ENCODE measurements at regions not wholly inside any gene's neighbourhood (a gene's known extent, or its start where the extent isn't known, plus 50 kb on each side); places are given as distances from the start of the nearest gene placed in this dataset.

GRCh38 chr15:38886315-38887163, 321.9 kb upstream of the RASGRP1 start:
- Mint-ChIP-seq H3K27ac (ENCODE audit: unreplicated experiment) (peak overlapping the region; percentile 86), H3K9me3 (ENCODE audit: unreplicated experiment) (no peaks in the 10 kb centered on the region)

GRCh38 chr15:38888701-38889221, 324.1 kb upstream of the RASGRP1 start:
- Mint-ChIP-seq H3K27ac (ENCODE audit: unreplicated experiment) (no peak overlapping the region), H3K36me3 (ENCODE audit: low read depth, unreplicated experiment) (peaks cover 3% of the 10 kb centered on the region), H3K27me3 (ENCODE audit: low read depth, unreplicated experiment) (no peaks in the 10 kb centered on the region), H3K4me3 (ENCODE audit: unreplicated experiment) (no peak overlapping the region), H3K4me1 (ENCODE audit: low read depth, unreplicated experiment) (peaks cover 42% of the 10 kb centered on the region), H3K9me3 (ENCODE audit: unreplicated experiment) (no peaks in the 10 kb centered on the region)
- Histone ChIP-seq H3K36me3 (ENCODE audit: insufficient read depth, low read length) (no peaks in the 10 kb centered on the region), H4K20me1 (ENCODE audit: insufficient read depth, low read length) (no peaks in the 10 kb centered on the region), H3K4me2 (ENCODE audit: low read length) (no peak overlapping the region), H3K79me2 (ENCODE audit: insufficient read depth, low read length) (no peaks in the 10 kb centered on the region), H3K27me3 (ENCODE audit: insufficient read depth, low read length) (no peaks in the 10 kb centered on the region), H3K9me3 (ENCODE audit: insufficient read depth, low read depth, low read length) (no peaks in the 10 kb centered on the region), H3K9ac (ENCODE audit: low read length) (no peak overlapping the region), H3K4me1 (ENCODE audit: insufficient read depth, low read length) (peaks cover 29% of the 10 kb centered on the region), H2AFZ (ENCODE audit: low read depth, low read length) (no peak overlapping the region), H3K4me3 (ENCODE audit: insufficient read depth, low read depth, low read length) (no peak overlapping the region), H3K27ac (ENCODE audit: low read depth, low read length) (no peak overlapping the region)
- no peak for FAIRE-seq
- TF ChIP-seq, protein P1, sequence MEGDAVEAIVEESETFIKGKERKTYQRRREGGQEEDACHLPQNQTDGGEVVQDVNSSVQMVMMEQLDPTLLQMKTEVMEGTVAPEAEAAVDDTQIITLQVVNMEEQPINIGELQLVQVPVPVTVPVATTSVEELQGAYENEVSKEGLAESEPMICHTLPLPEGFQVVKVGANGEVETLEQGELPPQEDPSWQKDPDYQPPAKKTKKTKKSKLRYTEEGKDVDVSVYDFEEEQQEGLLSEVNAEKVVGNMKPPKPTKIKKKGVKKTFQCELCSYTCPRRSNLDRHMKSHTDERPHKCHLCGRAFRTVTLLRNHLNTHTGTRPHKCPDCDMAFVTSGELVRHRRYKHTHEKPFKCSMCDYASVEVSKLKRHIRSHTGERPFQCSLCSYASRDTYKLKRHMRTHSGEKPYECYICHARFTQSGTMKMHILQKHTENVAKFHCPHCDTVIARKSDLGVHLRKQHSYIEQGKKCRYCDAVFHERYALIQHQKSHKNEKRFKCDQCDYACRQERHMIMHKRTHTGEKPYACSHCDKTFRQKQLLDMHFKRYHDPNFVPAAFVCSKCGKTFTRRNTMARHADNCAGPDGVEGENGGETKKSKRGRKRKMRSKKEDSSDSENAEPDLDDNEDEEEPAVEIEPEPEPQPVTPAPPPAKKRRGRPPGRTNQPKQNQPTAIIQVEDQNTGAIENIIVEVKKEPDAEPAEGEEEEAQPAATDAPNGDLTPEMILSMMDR (IDR thresholded peaks at IDR 0.05; ENCODE audit: insufficient read depth, low read depth, low read length) = no peak
- no peak for TF ChIP-seq EZH2 (IDR thresholded peaks at IDR 0.05; ENCODE audit: insufficient read depth, low read length)
- no peak for DNase-seq (ENCODE audit: low read depth)

More at GRCh38 chr15:38886315-38887163, 321.9 kb upstream of the RASGRP1 start:
- no peaks in the 10 kb centered on the region for H4K20me1 ChIP-seq (ENCODE audit: insufficient read depth, low read length)
- no peak overlapping the region for H3K9ac ChIP-seq (ENCODE audit: low read length)
- H3K4me3 ChIP-seq (ENCODE audit: insufficient read depth, low read depth, low read length) = no peak overlapping the region
- FAIRE-seq (peak; percentile 76), DNase-seq (ENCODE audit: low read depth) (peak; percentile 71)
- no peaks in the 10 kb centered on the region for H3K79me2 ChIP-seq (ENCODE audit: insufficient read depth, low read length)
- no peaks in the 10 kb centered on the region for H3K27me3 Mint-ChIP-seq (ENCODE audit: low read depth, unreplicated experiment)
- no peaks in the 10 kb centered on the region for H3K27me3 ChIP-seq (ENCODE audit: insufficient read depth, low read length)
- H3K36me3 ChIP-seq (ENCODE audit: insufficient read depth, low read length) = no peaks in the 10 kb centered on the region
- peak overlapping the region; percentile 40 for H3K4me2 ChIP-seq (ENCODE audit: low read length)
- peaks cover 28% of the 10 kb centered on the region for H3K4me1 ChIP-seq (ENCODE audit: insufficient read depth, low read length)
- TF ChIP-seq, protein P1 (IDR thresholded peaks at IDR 0.05; ENCODE audit: insufficient read depth, low read depth, low read length) = no peak
- TF ChIP-seq EZH2 (IDR thresholded peaks at IDR 0.05; ENCODE audit: insufficient read depth, low read length) = no peak
- no peaks in the 10 kb centered on the region for H3K9me3 ChIP-seq (ENCODE audit: insufficient read depth, low read depth, low read length)
- no peaks in the 10 kb centered on the region for H3K36me3 Mint-ChIP-seq (ENCODE audit: low read depth, unreplicated experiment)
- H3K27ac ChIP-seq (ENCODE audit: low read depth, low read length) = peak overlapping the region; percentile 38
- peak overlapping the region; percentile 61 for H3K4me3 Mint-ChIP-seq (ENCODE audit: unreplicated experiment)
- H2AFZ ChIP-seq (ENCODE audit: low read depth, low read length) = peak overlapping the region; percentile 20
- H3K4me1 Mint-ChIP-seq (ENCODE audit: low read depth, unreplicated experiment) = peaks cover 32% of the 10 kb centered on the region

DNA sequence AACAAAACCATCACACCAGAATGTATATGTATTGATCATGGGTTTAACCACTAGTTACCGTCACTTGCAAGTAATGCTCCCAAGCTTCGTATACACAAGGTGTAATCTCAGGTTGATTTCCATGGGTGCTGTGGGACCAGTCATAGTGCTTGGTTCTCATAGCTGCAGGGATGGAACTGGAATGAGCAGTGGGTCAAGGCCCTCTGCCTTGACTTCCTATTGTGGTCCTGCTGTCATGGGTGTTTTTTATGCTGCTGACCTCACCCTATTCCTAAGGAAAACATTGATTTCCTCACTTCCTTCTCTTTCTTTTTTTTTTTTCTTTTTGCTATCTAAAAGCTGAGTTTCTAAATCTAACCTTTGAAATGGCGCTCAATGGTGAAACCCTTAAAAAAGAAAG, 325.6 kb upstream of the RASGRP1 start:
- H3K4me3 Mint-ChIP-seq (ENCODE audit: unreplicated experiment) = no peak overlapping the region
- no peak overlapping the region for H3K27ac Mint-ChIP-seq (ENCODE audit: unreplicated experiment)
- Histone ChIP-seq H3K36me3 (ENCODE audit: insufficient read depth, low read length) (no peaks in the 10 kb centered on the region), H3K4me2 (ENCODE audit: low read length) (no peak overlapping the region), H3K4me1 (ENCODE audit: insufficient read depth, low read length) (peaks cover 31% of the 10 kb centered on the region), H3K27me3 (ENCODE audit: insufficient read depth, low read length) (no peaks in the 10 kb centered on the region), H3K9ac (ENCODE audit: low read length) (no peak overlapping the region), H3K79me2 (ENCODE audit: insufficient read depth, low read length) (no peaks in the 10 kb centered on the region), H3K4me3 (ENCODE audit: insufficient read depth, low read depth, low read length) (no peak overlapping the region), H3K27ac (ENCODE audit: low read depth, low read length) (no peak overlapping the region), H3K9me3 (ENCODE audit: insufficient read depth, low read depth, low read length) (no peaks in the 10 kb centered on the region), H4K20me1 (ENCODE audit: insufficient read depth, low read length) (no peaks in the 10 kb centered on the region), H2AFZ (ENCODE audit: low read depth, low read length) (no peak overlapping the region)
- no peaks in the 10 kb centered on the region for H3K27me3 Mint-ChIP-seq (ENCODE audit: low read depth, unreplicated experiment)
- peaks cover 3% of the 10 kb centered on the region for H3K36me3 Mint-ChIP-seq (ENCODE audit: low read depth, unreplicated experiment)
- no peak for TF ChIP-seq EZH2 (IDR thresholded peaks at IDR 0.05; ENCODE audit: insufficient read depth, low read length)
- TF ChIP-seq, protein P1 (IDR thresholded peaks at IDR 0.05; ENCODE audit: insufficient read depth, low read depth, low read length) = no peak
- no peaks in the 10 kb centered on the region for H3K9me3 Mint-ChIP-seq (ENCODE audit: unreplicated experiment)
- H3K4me1 Mint-ChIP-seq (ENCODE audit: low read depth, unreplicated experiment) = peaks cover 44% of the 10 kb centered on the region
- FAIRE-seq (no peak), DNase-seq (ENCODE audit: low read depth) (no peak)
